Neural progenitor cell (in vitro differentiated cells): ENCODE measurements at regions not wholly inside any gene's neighbourhood (a gene's known extent, or its start where the extent isn't known, plus 50 kb on each side); places are given as distances from the start of the nearest gene placed in this dataset.

Source experiments
- CTCF ChIP-seq: fragments of 200-600 bp; sonication (generic); IDR thresholded peaks from 2 replicates; pipeline ENCODE4 v1.5.1; 2017; ENCODE audit warnings: antibody characterized with exemption, mild to moderate bottlenecking
- EZH2 ChIP-seq: fragments of 200-600 bp; sonication (generic); IDR thresholded peaks from 2 replicates; pipeline ENCODE4 v1.6.1; 2017; ENCODE audit warnings: antibody characterized with exemption, mild to moderate bottlenecking, moderate library complexity
- EZH2phosphoT487 ChIP-seq: fragments of 200-600 bp; sonication (generic); IDR thresholded peaks from 2 replicates; pipeline ENCODE4 v1.6.1; 2017; ENCODE audit warnings: antibody characterized with exemption

GRCh38 chr3:180378496-180378895 is 223.5 kb upstream of the TTC14 start:
- TF ChIP-seq CTCF = no peak
- no peak for TF ChIP-seq EZH2
- no peak for TF ChIP-seq EZH2phosphoT487
